GM19043 (cell line): ENCODE measurements at regions not wholly inside any gene's neighbourhood (a gene's known extent, or its start where the extent isn't known, plus 50 kb on each side); places are given as distances from the start of the nearest gene placed in this dataset.
"Not testable (repeated sequence)": the region's sequence is repeated elsewhere in the genome, so short reads cannot be mapped to it uniquely, and the experiment has no call there.

ENCODE experiments used
- ATAC-seq: cut with Tn5 transposase; IDR thresholded peaks from one replicate; pipeline ENCODE4 v1.9.1; 2021; ENCODE audit warnings: low read depth; ENCODE audit not compliant: unreplicated experiment

GRCh38 chr2:31813016-31813415 lies 197.8 kb downstream of the MEMO1 start:
- ATAC-seq, result no peak

GRCh38 chr2:31812051-31812798 lies 198.6 kb downstream of the MEMO1 start:
- ATAC-seq, result peak; percentile 98

GRCh38 chr2:31811482-31811881 lies 199.3 kb downstream of the MEMO1 start:
- ATAC-seq, result no peak

GRCh38 chr2:31810200-31810917 lies 200.4 kb downstream of the MEMO1 start:
- ATAC-seq, result no peak

GRCh38 chr2:31805688-31806087 lies 205.1 kb downstream of the MEMO1 start:
- no peak for ATAC-seq

GRCh38 chr2:31803481-31804153 lies 207.2 kb downstream of the MEMO1 start:
- not testable (repeated sequence) for ATAC-seq

- ATAC-seq, result no peak
Measured at GRCh38 chr2:31802711-31803110, 208.1 kb downstream of the MEMO1 start.

- ATAC-seq, result not testable (repeated sequence)
Measured at GRCh38 chr2:31799282-31799681, 211.5 kb downstream of the MEMO1 start.

- ATAC-seq, result no peak
Measured at GRCh38 chr2:31788273-31788672, 207.5 kb upstream of the SRD5A2 start.

- no peak for ATAC-seq
Measured at GRCh38 chr2:31785876-31786275, 205.1 kb upstream of the SRD5A2 start.

GRCh38 chr2:31784868-31785267 lies 204.1 kb upstream of the SRD5A2 start:
- ATAC-seq, result no peak

- not testable (repeated sequence) for ATAC-seq
Measured at GRCh38 chr2:31783446-31784091, 202.8 kb upstream of the SRD5A2 start.

GRCh38 chr2:31778153-31778552 lies 197.4 kb upstream of the SRD5A2 start:
- no peak for ATAC-seq

- ATAC-seq, result no peak
Measured at GRCh38 chr2:31770741-31771140, 190.0 kb upstream of the SRD5A2 start.

- ATAC-seq, result no peak
Measured at GRCh38 chr2:31765078-31765945, 184.6 kb upstream of the SRD5A2 start.

- ATAC-seq, result no peak
Measured at GRCh38 chr2:31764169-31764568, 183.4 kb upstream of the SRD5A2 start.

GRCh38 chr2:31762085-31762484 lies 181.3 kb upstream of the SRD5A2 start:
- ATAC-seq, result no peak

- not testable (repeated sequence) for ATAC-seq
Measured at GRCh38 chr2:31757351-31757750, 176.6 kb upstream of the SRD5A2 start.

GRCh38 chr2:31748746-31749145 lies 168.0 kb upstream of the SRD5A2 start:
- not testable (repeated sequence) for ATAC-seq

GRCh38 chr2:31748041-31748440 lies 167.3 kb upstream of the SRD5A2 start:
- no peak for ATAC-seq
